Suppressor macrophage treated with lipopolysaccharide for 4 hours (primary cell): ENCODE measurements at regions not wholly inside any gene's neighbourhood (a gene's known extent, or its start where the extent isn't known, plus 50 kb on each side); places are given as distances from the start of the nearest gene placed in this dataset.
"Not testable (repeated sequence)": the region's sequence is repeated elsewhere in the genome, so short reads cannot be mapped to it uniquely, and the experiment has no call there.

Experiments
- DNase-seq: peaks from one replicate; pipeline ENCODE4 v3.0.0-alpha.2; 2020

GRCh38 chr7:145434811-145435210 lies 599.0 kb upstream of the TPK1 start:
- no peak for DNase-seq

- DNase-seq, result no peak
Measured at GRCh38 chr7:145431834-145432233, 596.0 kb upstream of the TPK1 start.

- DNase-seq, result not testable (repeated sequence)
Measured at GRCh38 chr7:145418481-145418880, 582.6 kb upstream of the TPK1 start.

- DNase-seq, result no peak
Measured at GRCh38 chr7:145411066-145411465, 575.2 kb upstream of the TPK1 start.

- DNase-seq, result no peak
Measured at GRCh38 chr7:145398758-145399157, 562.9 kb upstream of the TPK1 start.

- DNase-seq, result no peak
Measured at GRCh38 chr7:145394126-145394525, 558.3 kb upstream of the TPK1 start.

- DNase-seq, result no peak
Measured at GRCh38 chr7:145382762-145383161, 546.9 kb upstream of the TPK1 start.

- no peak for DNase-seq
Measured at GRCh38 chr7:145378197-145378596, 542.3 kb upstream of the TPK1 start.

- DNase-seq, result no peak
Measured at GRCh38 chr7:145360511-145361100, 524.8 kb upstream of the TPK1 start.

GRCh38 chr7:145350334-145350733 lies 514.5 kb upstream of the TPK1 start:
- DNase-seq, result no peak

- not testable (repeated sequence) for DNase-seq
Measured at GRCh38 chr7:145349452-145349851, 513.6 kb upstream of the TPK1 start.

- DNase-seq, result no peak
Measured at GRCh38 chr7:145347271-145347670, 511.4 kb upstream of the TPK1 start.

GRCh38 chr7:145339319-145339718 lies 503.5 kb upstream of the TPK1 start:
- no peak for DNase-seq

GRCh38 chr7:145331522-145331921 lies 495.7 kb upstream of the TPK1 start:
- no peak for DNase-seq

- DNase-seq, result no peak
Measured at GRCh38 chr7:145331076-145331475, 495.2 kb upstream of the TPK1 start.

GRCh38 chr7:145327646-145328045 lies 491.8 kb upstream of the TPK1 start:
- DNase-seq, result no peak

GRCh38 chr7:145324081-145324480 lies 488.2 kb upstream of the TPK1 start:
- DNase-seq, result no peak

GRCh38 chr7:145313551-145313950 lies 477.7 kb upstream of the TPK1 start:
- no peak for DNase-seq

- DNase-seq, result no peak
Measured at GRCh38 chr7:145293754-145294153, 457.9 kb upstream of the TPK1 start.

GRCh38 chr7:145293228-145293701 lies 457.4 kb upstream of the TPK1 start:
- no peak for DNase-seq

- no peak for DNase-seq
Measured at GRCh38 chr7:145289384-145289783, 453.5 kb upstream of the TPK1 start.

- no peak for DNase-seq
Measured at GRCh38 chr7:145276118-145276517, 440.3 kb upstream of the TPK1 start.

GRCh38 chr7:145269418-145270161 lies 433.7 kb upstream of the TPK1 start:
- DNase-seq, result no peak

GRCh38 chr7:145265180-145265579 lies 429.3 kb upstream of the TPK1 start:
- DNase-seq, result no peak

- DNase-seq, result no peak
Measured at GRCh38 chr7:145263886-145264285, 428.0 kb upstream of the TPK1 start.
